BE2C (cell line): ENCODE measurements at regions not wholly inside any gene's neighbourhood (a gene's known extent, or its start where the extent isn't known, plus 50 kb on each side); places are given as distances from the start of the nearest gene placed in this dataset.

Source experiments
- DNase-seq: peaks from one replicate; pipeline ENCODE4 v3.0.0-alpha.2; 2020
- H3K27me3 ChIP-seq: fragments of 250-450 bp; sonication (Bioruptor Pico); 2 replicates; pipeline ENCODE4 v1.5.1; 2020; ENCODE audit warnings: mild to moderate bottlenecking
- H3K36me3 ChIP-seq: fragments of 250-450 bp; sonication (Bioruptor Pico); 2 replicates; pipeline ENCODE4 v1.5.1; 2020; ENCODE audit warnings: mild to moderate bottlenecking
- H3K4me1 ChIP-seq: fragments of 250-450 bp; sonication (Bioruptor Pico); 2 replicates; pipeline ENCODE4 v1.5.1; 2020
- H3K4me3 ChIP-seq: 2 replicates; pipeline ENCODE4 v1.5.1; 2011; ENCODE audit warnings: low read depth, low read length
- H3K9me3 ChIP-seq: fragments of 250-450 bp; sonication (Bioruptor Pico); 2 replicates; pipeline ENCODE4 v1.5.1; 2020
- CTCF ChIP-seq: IDR thresholded peaks from 2 replicates; pipeline ENCODE4 v1.5.1; 2012; ENCODE audit warnings: mild to moderate bottlenecking, low read depth, low read length

- Histone ChIP-seq H3K4me3 (no peak overlapping the region), H3K9me3 (no peaks in the 10 kb centered on the region), H3K27me3 (no peaks in the 10 kb centered on the region), H3K4me1 (no peaks in the 10 kb centered on the region), H3K36me3 (no peaks in the 10 kb centered on the region)
- TF ChIP-seq CTCF = no peak
- DNase-seq = no peak
Observed at GRCh38 chr18:59085126-59085794, 54.4 kb upstream of the SEC11C start.

- Histone ChIP-seq H3K9me3 (no peaks in the 10 kb centered on the region), H3K4me1 (no peaks in the 10 kb centered on the region), H3K4me3 (no peak overlapping the region), H3K36me3 (no peaks in the 10 kb centered on the region), H3K27me3 (no peaks in the 10 kb centered on the region)
- no peak for DNase-seq
- TF ChIP-seq CTCF = no peak
Observed at GRCh38 chr18:59085797-59086196, 53.9 kb upstream of the SEC11C start.

- Histone ChIP-seq H3K9me3 (no peaks in the 10 kb centered on the region), H3K4me3 (no peak overlapping the region), H3K27me3 (no peaks in the 10 kb centered on the region), H3K4me1 (no peaks in the 10 kb centered on the region), H3K36me3 (no peaks in the 10 kb centered on the region)
- no peak for TF ChIP-seq CTCF
- no peak for DNase-seq
Observed at GRCh38 chr18:59086522-59086921, 53.2 kb upstream of the SEC11C start.

GRCh38 chr18:59087391-59087790 is 52.3 kb upstream of the SEC11C start:
- no peak for TF ChIP-seq CTCF
- Histone ChIP-seq H3K27me3 (no peaks in the 10 kb centered on the region), H3K36me3 (no peaks in the 10 kb centered on the region), H3K9me3 (no peaks in the 10 kb centered on the region), H3K4me3 (no peak overlapping the region), H3K4me1 (no peaks in the 10 kb centered on the region)
- DNase-seq = no peak
